ENCODE measurements at regions not wholly inside any gene's neighbourhood (a gene's known extent, or its start where the extent isn't known, plus 50 kb on each side); places are given as distances from the start of the nearest gene placed in this dataset.

GRCh38 chr1:36667836-36668235 is 185.1 kb upstream of the CSF3R start:
- H4K20me1 ChIP-seq (ENCODE audit: insufficient read depth, low read length): no peaks in the 10 kb centered on the region
- no peak overlapping the region for H2AK9ac ChIP-seq (replicated peaks; ENCODE audit: low read depth, low read length, poor library complexity)
- H3K14ac ChIP-seq (replicated peaks; ENCODE audit: low read depth, low read length): no peak overlapping the region
- H3K18ac ChIP-seq (ENCODE audit: low read depth, low read length): no peak overlapping the region
- H3K4me2 ChIP-seq (ENCODE audit: low read depth, low read length): no peak overlapping the region
- no peaks in the 10 kb centered on the region for H3K4me1 ChIP-seq (ENCODE audit: control insufficient read depth, insufficient read depth, low read length)
- dilution Hi-C loops (cut with HindIII; ENCODE audit: low sequenced_read_pairs, unreplicated experiment) (no loop called here), intact Hi-C loops (cut with micrococcal nuclease) (no loop called here), in situ Hi-C loops (cut with MboI; ENCODE audit: low sequenced_read_pairs) (no loop called here)
- H3K27me3 ChIP-seq (ENCODE audit: control insufficient read depth, insufficient read depth, low read length): no peaks in the 10 kb centered on the region
- H3K9me1 ChIP-seq (ENCODE audit: insufficient read depth, low read length): no peaks in the 10 kb centered on the region
- no peak overlapping the region for H3K56ac ChIP-seq (ENCODE audit: extremely low read depth, insufficient read depth, low read length)
- ATAC-seq (ENCODE audit: low read depth) (no peak), DNase-seq (no peak)
- no peak overlapping the region for H3K4me3 ChIP-seq (ENCODE audit: insufficient read depth, low read depth, low read length)
- no peak overlapping the region for H2BK5ac ChIP-seq (ENCODE audit: low read depth, low read length, poor library complexity, severe bottlenecking)
- H4K91ac ChIP-seq (ENCODE audit: insufficient read depth, low read depth, low read length): no peak overlapping the region
- no peak overlapping the region for H2BK20ac ChIP-seq (ENCODE audit: low read depth, low read length)
- no peak overlapping the region for H4K5ac ChIP-seq (ENCODE audit: low read depth, low read length)
- no peaks in the 10 kb centered on the region for H3K36me3 ChIP-seq (ENCODE audit: control insufficient read depth, insufficient read depth, low read length)
- no peaks in the 10 kb centered on the region for H3K79me1 ChIP-seq (ENCODE audit: low read depth in 1 of 2, low read length in 2 of 2)
- H2BK120ac ChIP-seq (ENCODE audit: low read depth, low read length): no peak overlapping the region
- H3K9me3 ChIP-seq (ENCODE audit: control insufficient read depth, insufficient read depth, low read length): no peaks in the 10 kb centered on the region
- no peak overlapping the region for H4K8ac ChIP-seq (ENCODE audit: low read depth in 2 of 2, low read length in 2 of 2)
- TF ChIP-seq RAD21 (IDR thresholded peaks at IDR 0.05; ENCODE audit: low read length) (no peak), MAFK (IDR thresholded peaks at IDR 0.05; ENCODE audit: low read depth, low read length) (no peak), NFE2L2 (IDR thresholded peaks at IDR 0.05; ENCODE audit: low read depth, low read length) (no peak), MXI1 (IDR thresholded peaks at IDR 0.05; ENCODE audit: borderline replicate concordance, low read depth, low read length) (no peak)
- WGBS, 2 experiments (ENCODE audit: extremely low coverage in 2 of 2, insufficient read length in 1 of 2): no CpG with 5 or more reads among the region's 4 CpGs
- no peak overlapping the region for H2BK15ac ChIP-seq (ENCODE audit: low read depth, low read length)
- H3K9ac ChIP-seq (ENCODE audit: low read depth, low read length): no peak overlapping the region
- no peak overlapping the region for H3K23ac ChIP-seq (ENCODE audit: low read depth, low read length)
- no peak overlapping the region for H3K27ac ChIP-seq (ENCODE audit: insufficient read depth, low read length)
- H3K4ac ChIP-seq (ENCODE audit: low read depth, low read length): no peak overlapping the region
- no peak overlapping the region for H2AFZ ChIP-seq (replicated peaks; ENCODE audit: low read length, poor library complexity)
- BruUV-seq (replicated peaks): no TSS peak
- ChIA-PET CTCF (no interaction called here), POLR2A (ENCODE audit: unreplicated experiment) (no interaction called here)
- H2AK5ac ChIP-seq (ENCODE audit: low read depth, low read length): no peak overlapping the region

Measured in IMR-90 (cell line).